ENCODE measurements at regions not wholly inside any gene's neighbourhood (a gene's known extent, or its start where the extent isn't known, plus 50 kb on each side); places are given as distances from the start of the nearest gene placed in this dataset.
A peak's percentile ranks its signal among the peaks of the same experiment; 100 is the strongest.

DNA sequence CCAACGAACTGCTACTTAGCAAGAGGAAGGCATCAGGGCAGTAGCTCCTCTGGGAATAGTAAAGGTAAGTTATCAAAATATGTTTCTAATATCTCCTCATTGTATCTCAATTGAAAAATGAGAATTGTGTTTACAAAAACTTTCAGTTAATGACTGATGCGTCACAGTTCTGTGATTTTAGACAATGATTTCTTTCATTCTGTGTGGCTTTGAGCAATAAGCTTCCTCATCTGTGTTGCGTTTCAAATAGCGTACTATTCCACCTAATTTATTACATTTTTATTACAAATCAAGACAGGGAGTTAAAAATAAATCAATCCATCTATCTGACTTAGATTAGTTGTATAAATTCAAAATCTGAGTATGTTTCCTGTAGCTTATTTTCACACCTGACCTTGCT lies 145.0 kb downstream of the CAAP1 start:
- Histone ChIP-seq H2AFZ (ENCODE audit: low read depth) (no peak overlapping the region), H3K9ac (no peak overlapping the region), H3K79me2 (ENCODE audit: insufficient read depth, low read depth) (no peaks in the 10 kb centered on the region), H3K4me2 (no peak overlapping the region), H3K4me1 (ENCODE audit: low read depth, poor library complexity, severe bottlenecking) (peaks cover 32% of the 10 kb centered on the region), H3K36me3 (ENCODE audit: insufficient read depth) (no peaks in the 10 kb centered on the region), H4K20me1 (ENCODE audit: insufficient read depth) (no peaks in the 10 kb centered on the region), H3K4me3 (IDR thresholded peaks at IDR 0.05; ENCODE audit: insufficient read depth, low read depth, low read length) (no peak overlapping the region), H3K27ac (no peak overlapping the region), H3K27me3 (ENCODE audit: insufficient read depth, low read depth) (no peaks in the 10 kb centered on the region)
- TF ChIP-seq, protein P1, sequence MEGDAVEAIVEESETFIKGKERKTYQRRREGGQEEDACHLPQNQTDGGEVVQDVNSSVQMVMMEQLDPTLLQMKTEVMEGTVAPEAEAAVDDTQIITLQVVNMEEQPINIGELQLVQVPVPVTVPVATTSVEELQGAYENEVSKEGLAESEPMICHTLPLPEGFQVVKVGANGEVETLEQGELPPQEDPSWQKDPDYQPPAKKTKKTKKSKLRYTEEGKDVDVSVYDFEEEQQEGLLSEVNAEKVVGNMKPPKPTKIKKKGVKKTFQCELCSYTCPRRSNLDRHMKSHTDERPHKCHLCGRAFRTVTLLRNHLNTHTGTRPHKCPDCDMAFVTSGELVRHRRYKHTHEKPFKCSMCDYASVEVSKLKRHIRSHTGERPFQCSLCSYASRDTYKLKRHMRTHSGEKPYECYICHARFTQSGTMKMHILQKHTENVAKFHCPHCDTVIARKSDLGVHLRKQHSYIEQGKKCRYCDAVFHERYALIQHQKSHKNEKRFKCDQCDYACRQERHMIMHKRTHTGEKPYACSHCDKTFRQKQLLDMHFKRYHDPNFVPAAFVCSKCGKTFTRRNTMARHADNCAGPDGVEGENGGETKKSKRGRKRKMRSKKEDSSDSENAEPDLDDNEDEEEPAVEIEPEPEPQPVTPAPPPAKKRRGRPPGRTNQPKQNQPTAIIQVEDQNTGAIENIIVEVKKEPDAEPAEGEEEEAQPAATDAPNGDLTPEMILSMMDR (conservative IDR thresholded peaks at IDR 0.05; ENCODE audit: low read depth, low read length): no peak

DNA sequence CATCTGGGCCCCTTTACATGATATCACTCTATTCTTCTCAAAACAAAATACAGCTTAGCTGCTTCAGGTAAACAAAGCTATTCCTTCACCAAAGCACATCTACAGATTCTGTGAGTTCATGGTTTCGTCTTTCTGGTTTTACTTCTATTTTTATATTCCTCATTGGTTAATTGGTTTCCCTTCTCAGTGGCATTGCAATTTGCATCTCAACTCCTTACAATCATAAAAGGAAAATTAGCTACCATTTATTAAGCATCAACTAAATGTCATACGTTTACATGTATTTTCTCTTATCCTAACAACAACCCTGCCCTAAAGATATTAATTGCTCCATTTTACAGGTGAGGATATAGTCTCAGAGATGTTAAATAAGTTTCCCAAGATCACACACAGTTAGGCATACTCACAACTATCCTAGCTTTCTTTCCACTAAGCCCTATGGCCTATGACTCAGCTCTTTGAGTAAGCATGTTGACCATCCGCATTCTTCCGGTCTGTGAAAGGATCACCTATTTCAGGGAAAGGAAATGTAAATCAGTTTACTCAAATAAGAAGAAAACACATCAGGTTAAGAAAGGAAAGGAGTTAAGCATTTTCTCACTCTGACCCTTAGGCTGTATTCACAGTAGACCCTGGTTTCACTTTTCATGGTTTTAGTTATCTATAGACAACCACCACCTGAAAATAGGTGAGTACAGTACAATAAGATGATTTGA lies 146.1 kb downstream of the CAAP1 start:
- H3K27ac ChIP-seq: peak overlapping the region; percentile 61; the same call in 1 of the 2 replicates
- TF ChIP-seq, protein P1 (conservative IDR thresholded peaks at IDR 0.05; ENCODE audit: low read depth, low read length): no peak
- no peaks in the 10 kb centered on the region for H3K27me3 ChIP-seq (ENCODE audit: insufficient read depth, low read depth)
- H3K4me3 ChIP-seq (IDR thresholded peaks at IDR 0.05; ENCODE audit: insufficient read depth, low read depth, low read length): no peak overlapping the region
- H3K79me2 ChIP-seq (ENCODE audit: insufficient read depth, low read depth): no peaks in the 10 kb centered on the region
- H3K4me1 ChIP-seq (ENCODE audit: low read depth, poor library complexity, severe bottlenecking): peaks cover 32% of the 10 kb centered on the region
- peak overlapping the region; percentile 53; the same call in 1 of the 2 replicates for H2AFZ ChIP-seq (ENCODE audit: low read depth)
- H3K4me2 ChIP-seq: peak overlapping the region; percentile 47
- no peaks in the 10 kb centered on the region for H3K36me3 ChIP-seq (ENCODE audit: insufficient read depth)
- H4K20me1 ChIP-seq (ENCODE audit: insufficient read depth): no peaks in the 10 kb centered on the region
- no peak overlapping the region for H3K9ac ChIP-seq

DNA sequence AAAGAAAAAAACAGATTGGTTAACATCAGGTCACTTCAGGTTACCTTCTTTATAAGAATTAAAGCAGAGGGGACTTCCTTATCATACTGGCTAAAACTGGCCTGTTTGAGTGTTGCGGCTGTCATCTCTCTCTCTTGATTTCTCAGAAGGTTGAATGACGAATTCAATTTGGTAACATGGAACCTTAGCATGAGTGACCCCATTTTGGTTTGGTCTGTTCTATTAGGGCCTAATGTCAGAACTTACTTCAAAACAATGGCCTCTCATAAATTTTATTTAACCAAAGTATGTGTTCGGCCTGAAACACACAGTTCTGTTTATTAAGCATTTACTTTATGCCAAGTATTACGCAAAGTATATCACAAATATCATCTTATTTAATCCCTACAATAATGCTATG lies 147.5 kb downstream of the CAAP1 start:
- no peaks in the 10 kb centered on the region for H3K27me3 ChIP-seq (ENCODE audit: insufficient read depth, low read depth)
- H3K36me3 ChIP-seq (ENCODE audit: insufficient read depth): no peaks in the 10 kb centered on the region
- H3K4me2 ChIP-seq: no peak overlapping the region
- no peaks in the 10 kb centered on the region for H3K79me2 ChIP-seq (ENCODE audit: insufficient read depth, low read depth)
- no peak overlapping the region for H3K9ac ChIP-seq
- H3K27ac ChIP-seq: no peak overlapping the region
- H4K20me1 ChIP-seq (ENCODE audit: insufficient read depth): no peaks in the 10 kb centered on the region
- no peak overlapping the region for H2AFZ ChIP-seq (ENCODE audit: low read depth)
- peaks cover 32% of the 10 kb centered on the region for H3K4me1 ChIP-seq (ENCODE audit: low read depth, poor library complexity, severe bottlenecking)
- H3K4me3 ChIP-seq (IDR thresholded peaks at IDR 0.05; ENCODE audit: insufficient read depth, low read depth, low read length): no peak overlapping the region
- TF ChIP-seq, protein P1 (conservative IDR thresholded peaks at IDR 0.05; ENCODE audit: low read depth, low read length): no peak

DNA sequence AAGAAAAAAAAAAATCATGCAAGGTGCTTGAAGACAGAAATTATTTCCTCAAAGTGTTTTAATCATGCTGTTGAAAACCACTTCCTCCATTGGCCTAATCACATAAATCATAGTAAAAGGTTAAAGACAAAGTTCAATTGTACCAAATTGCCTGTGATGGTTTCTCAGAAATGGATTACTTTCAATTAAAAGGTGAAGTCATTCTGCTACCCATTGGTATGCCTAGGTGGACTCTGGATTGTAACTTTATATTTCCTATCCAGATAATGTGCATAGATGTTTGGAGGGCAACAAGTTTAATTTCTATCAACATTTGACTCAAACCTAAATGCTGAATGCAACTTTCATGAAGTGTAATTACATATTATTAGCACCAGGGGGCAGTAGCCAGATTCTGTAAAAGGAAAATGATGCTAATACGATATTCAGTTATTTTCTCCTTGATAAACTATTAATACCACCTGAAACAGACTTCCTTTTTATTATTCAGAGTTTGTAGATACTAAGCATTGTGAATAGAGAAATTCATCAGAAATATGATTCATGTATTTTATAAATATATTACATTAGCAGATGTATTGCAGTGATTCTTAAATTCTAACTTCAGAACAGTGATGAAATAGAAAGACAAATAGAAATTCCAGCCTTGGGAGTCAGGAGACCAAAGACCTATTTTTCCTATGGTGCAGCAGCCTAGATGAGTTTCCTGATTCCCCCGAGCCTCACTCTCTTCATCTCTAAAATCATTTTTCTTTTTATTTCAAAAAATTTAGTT lies 148.2 kb downstream of the CAAP1 start:
- H3K27ac ChIP-seq: no peak overlapping the region
- no peaks in the 10 kb centered on the region for H3K36me3 ChIP-seq (ENCODE audit: insufficient read depth)
- TF ChIP-seq, protein P1 (conservative IDR thresholded peaks at IDR 0.05; ENCODE audit: low read depth, low read length): peak; percentile 88
- no peak overlapping the region for H3K9ac ChIP-seq
- no peaks in the 10 kb centered on the region for H3K27me3 ChIP-seq (ENCODE audit: insufficient read depth, low read depth)
- no peak overlapping the region for H2AFZ ChIP-seq (ENCODE audit: low read depth)
- peaks cover 32% of the 10 kb centered on the region for H3K4me1 ChIP-seq (ENCODE audit: low read depth, poor library complexity, severe bottlenecking)
- no peak overlapping the region for H3K4me3 ChIP-seq (IDR thresholded peaks at IDR 0.05; ENCODE audit: insufficient read depth, low read depth, low read length)
- H3K4me2 ChIP-seq: no peak overlapping the region; the same call in 1 of the 2 replicates
- H4K20me1 ChIP-seq (ENCODE audit: insufficient read depth): no peaks in the 10 kb centered on the region
- no peaks in the 10 kb centered on the region for H3K79me2 ChIP-seq (ENCODE audit: insufficient read depth, low read depth)

Data from KMS-11 (cell line).